22Rv1 (cell line): ENCODE measurements at regions not wholly inside any gene's neighbourhood (a gene's known extent, or its start where the extent isn't known, plus 50 kb on each side); places are given as distances from the start of the nearest gene placed in this dataset.

Experiments
- ZFX ChIP-seq: fragments of 450-650 bp; IDR thresholded peaks from 2 replicates; pipeline ENCODE4 v1.6.1; 2017; ENCODE audit warnings: antibody characterized with exemption, borderline replicate concordance
- TF ChIP-seq, protein P1 (sequence below): fragments of 450-650 bp; IDR thresholded peaks from 2 replicates; pipeline ENCODE4 v1.5.1; 2017; ENCODE audit warnings: mild to moderate bottlenecking

DNA sequence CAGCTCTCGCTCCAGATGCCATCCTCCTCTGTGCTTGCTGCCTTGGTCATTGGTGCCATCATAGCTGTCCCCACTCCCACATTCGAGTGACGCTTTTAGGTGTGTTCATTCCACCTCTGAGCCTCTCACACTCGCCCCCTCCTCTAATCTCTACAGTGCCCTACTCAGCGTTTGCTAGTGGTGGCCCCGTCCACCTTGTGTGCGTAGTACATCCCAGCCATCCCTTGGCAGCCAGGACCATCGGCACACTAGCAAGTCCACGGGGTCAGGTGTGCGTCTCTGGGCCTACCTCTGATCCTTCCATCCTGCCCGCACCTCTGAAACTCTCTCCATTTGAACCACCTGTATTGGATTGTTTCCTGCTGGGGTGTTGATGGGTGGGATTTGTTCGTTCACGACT lies 54.2 kb upstream of the RGMA start:
- TF ChIP-seq, protein P1, sequence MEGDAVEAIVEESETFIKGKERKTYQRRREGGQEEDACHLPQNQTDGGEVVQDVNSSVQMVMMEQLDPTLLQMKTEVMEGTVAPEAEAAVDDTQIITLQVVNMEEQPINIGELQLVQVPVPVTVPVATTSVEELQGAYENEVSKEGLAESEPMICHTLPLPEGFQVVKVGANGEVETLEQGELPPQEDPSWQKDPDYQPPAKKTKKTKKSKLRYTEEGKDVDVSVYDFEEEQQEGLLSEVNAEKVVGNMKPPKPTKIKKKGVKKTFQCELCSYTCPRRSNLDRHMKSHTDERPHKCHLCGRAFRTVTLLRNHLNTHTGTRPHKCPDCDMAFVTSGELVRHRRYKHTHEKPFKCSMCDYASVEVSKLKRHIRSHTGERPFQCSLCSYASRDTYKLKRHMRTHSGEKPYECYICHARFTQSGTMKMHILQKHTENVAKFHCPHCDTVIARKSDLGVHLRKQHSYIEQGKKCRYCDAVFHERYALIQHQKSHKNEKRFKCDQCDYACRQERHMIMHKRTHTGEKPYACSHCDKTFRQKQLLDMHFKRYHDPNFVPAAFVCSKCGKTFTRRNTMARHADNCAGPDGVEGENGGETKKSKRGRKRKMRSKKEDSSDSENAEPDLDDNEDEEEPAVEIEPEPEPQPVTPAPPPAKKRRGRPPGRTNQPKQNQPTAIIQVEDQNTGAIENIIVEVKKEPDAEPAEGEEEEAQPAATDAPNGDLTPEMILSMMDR = no peak
- TF ChIP-seq ZFX = no peak
